ENCODE measurements at regions not wholly inside any gene's neighbourhood (a gene's known extent, or its start where the extent isn't known, plus 50 kb on each side); places are given as distances from the start of the nearest gene placed in this dataset.

GRCh38 chr4:19657856-19658255, 593.8 kb upstream of the SLIT2 start:
- FAIRE-seq = no peak
- H2AFZ ChIP-seq (ENCODE audit: low read length) = no peak overlapping the region
- no peaks in the 10 kb centered on the region for H3K36me3 ChIP-seq (replicated peaks in 1 of 2; ENCODE audit: control insufficient read depth in 1 of 2, insufficient read depth in 2 of 2, low read length in 2 of 2)
- no peak for ATAC-seq
- H4K20me1 ChIP-seq (ENCODE audit: insufficient read depth, low read length) = no peaks in the 10 kb centered on the region
- intact Hi-C loops (cut with micrococcal nuclease; ENCODE audit: unreplicated experiment) = no loop called here
- no TSS peak for BruUV-seq (replicated peaks)
- ChIA-PET CTCF (ENCODE audit: low intra/inter-chr PET ratio, low total read pairs) (no interaction called here), POLR2A (no interaction called here)
- in situ Hi-C loops (cut with HindIII; ENCODE audit: extremely low pct_ligation_motif_present, low pct_unique_long_range_greater_than_20kb) = no loop called here
- no peak overlapping the region for H3K4me2 ChIP-seq (ENCODE audit: low read depth, low read length)
- no peaks in the 10 kb centered on the region for H3K79me2 ChIP-seq (ENCODE audit: insufficient read depth, low read length)
- H3K4me3 ChIP-seq (replicated peaks in 1 of 3; ENCODE audit: insufficient read depth in 1 of 3, low read depth in 2 of 3, low read length in 3 of 3) = no peak overlapping the region
- DNase-seq (ENCODE audit: low spot score) = no peak
- TF ChIP-seq RAD21 (CRISPR knock-in tag; IDR thresholded peaks at IDR 0.05) (no peak), THAP9 (CRISPR knock-in tag; IDR thresholded peaks at IDR 0.05; ENCODE audit: borderline replicate concordance) (no peak), SMC3 (IDR thresholded peaks at IDR 0.05; ENCODE audit: low read length) (no peak), HNRNPK (IDR thresholded peaks at IDR 0.05; ENCODE audit: low read depth, low read length, poor library complexity, severe bottlenecking) (no peak), BRCA1 (CRISPR knock-in tag; IDR thresholded peaks at IDR 0.05) (no peak), TFAP4 (IDR thresholded peaks at IDR 0.05; ENCODE audit: borderline replicate concordance, low read depth) (no peak), ZNF761 (CRISPR knock-in tag; conservative IDR thresholded peaks at IDR 0.05) (no peak), TFDP2 (CRISPR knock-in tag; IDR thresholded peaks at IDR 0.05) (no peak), ZKSCAN5 (CRISPR knock-in tag; IDR thresholded peaks at IDR 0.05) (no peak), ARHGAP35 (CRISPR knock-in tag; IDR thresholded peaks at IDR 0.05; ENCODE audit: borderline replicate concordance) (no peak)
- TF ChIP-seq, protein P1, sequence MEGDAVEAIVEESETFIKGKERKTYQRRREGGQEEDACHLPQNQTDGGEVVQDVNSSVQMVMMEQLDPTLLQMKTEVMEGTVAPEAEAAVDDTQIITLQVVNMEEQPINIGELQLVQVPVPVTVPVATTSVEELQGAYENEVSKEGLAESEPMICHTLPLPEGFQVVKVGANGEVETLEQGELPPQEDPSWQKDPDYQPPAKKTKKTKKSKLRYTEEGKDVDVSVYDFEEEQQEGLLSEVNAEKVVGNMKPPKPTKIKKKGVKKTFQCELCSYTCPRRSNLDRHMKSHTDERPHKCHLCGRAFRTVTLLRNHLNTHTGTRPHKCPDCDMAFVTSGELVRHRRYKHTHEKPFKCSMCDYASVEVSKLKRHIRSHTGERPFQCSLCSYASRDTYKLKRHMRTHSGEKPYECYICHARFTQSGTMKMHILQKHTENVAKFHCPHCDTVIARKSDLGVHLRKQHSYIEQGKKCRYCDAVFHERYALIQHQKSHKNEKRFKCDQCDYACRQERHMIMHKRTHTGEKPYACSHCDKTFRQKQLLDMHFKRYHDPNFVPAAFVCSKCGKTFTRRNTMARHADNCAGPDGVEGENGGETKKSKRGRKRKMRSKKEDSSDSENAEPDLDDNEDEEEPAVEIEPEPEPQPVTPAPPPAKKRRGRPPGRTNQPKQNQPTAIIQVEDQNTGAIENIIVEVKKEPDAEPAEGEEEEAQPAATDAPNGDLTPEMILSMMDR (CRISPR knock-in tag; IDR thresholded peaks at IDR 0.05) = no peak
- TF ChIP-seq, protein P2, sequence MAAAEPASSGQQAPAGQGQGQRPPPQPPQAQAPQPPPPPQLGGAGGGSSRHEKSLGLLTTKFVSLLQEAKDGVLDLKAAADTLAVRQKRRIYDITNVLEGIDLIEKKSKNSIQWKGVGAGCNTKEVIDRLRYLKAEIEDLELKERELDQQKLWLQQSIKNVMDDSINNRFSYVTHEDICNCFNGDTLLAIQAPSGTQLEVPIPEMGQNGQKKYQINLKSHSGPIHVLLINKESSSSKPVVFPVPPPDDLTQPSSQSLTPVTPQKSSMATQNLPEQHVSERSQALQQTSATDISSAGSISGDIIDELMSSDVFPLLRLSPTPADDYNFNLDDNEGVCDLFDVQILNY (CRISPR knock-in tag; conservative IDR thresholded peaks at IDR 0.05) = no peak
- 11% methylated on average over 3 of the region's 3 CpGs for WGBS (ENCODE audit: low lambda C conversion rate)
- no peaks in the 10 kb centered on the region for H3K27me3 ChIP-seq (ENCODE audit: control insufficient read depth in 1 of 2, insufficient read depth in 2 of 2, low read length in 2 of 2)
- no peak overlapping the region for H3K9ac ChIP-seq (ENCODE audit: insufficient read depth, low read depth, low read length)
- no peaks in the 10 kb centered on the region for H3K4me1 ChIP-seq (ENCODE audit: insufficient read depth, low read length)
- H3K9me3 ChIP-seq (ENCODE audit: low read length) = peaks cover 85% of the 10 kb centered on the region
- no peak overlapping the region for H3K27ac ChIP-seq (ENCODE audit: extremely low read length, insufficient read depth, low read length)

Data from HepG2 (cell line).